ENCODE measurements at regions not wholly inside any gene's neighbourhood (a gene's known extent, or its start where the extent isn't known, plus 50 kb on each side); places are given as distances from the start of the nearest gene placed in this dataset.

GRCh38 chr4:83771113-83771705 lies 235.3 kb downstream of the GPAT3 start:
- Mint-ChIP-seq H3K36me3 (ENCODE audit: low read depth) (no peaks in the 10 kb centered on the region), H3K27me3 (ENCODE audit: low read depth) (peaks cover 22% of the 10 kb centered on the region)
- no peak for DNase-seq (ENCODE audit: low spot score)

GRCh38 chr4:83768146-83768545 lies 232.2 kb downstream of the GPAT3 start:
- no peaks in the 10 kb centered on the region for H3K36me3 Mint-ChIP-seq (ENCODE audit: low read depth)
- H3K27me3 Mint-ChIP-seq (ENCODE audit: low read depth) = peaks cover 27% of the 10 kb centered on the region
- TF ChIP-seq CTCF (IDR thresholded peaks at IDR 0.05) = no peak
- no peak overlapping the region for H3K4me3 Mint-ChIP-seq (ENCODE audit: unreplicated experiment)
- DNase-seq (ENCODE audit: low spot score) = no peak
- H3K27ac Mint-ChIP-seq (ENCODE audit: unreplicated experiment) = no peak overlapping the region
- no peaks in the 10 kb centered on the region for H3K9me3 Mint-ChIP-seq (ENCODE audit: low read depth)
- H3K4me1 Mint-ChIP-seq (ENCODE audit: low read depth) = no peaks in the 10 kb centered on the region

More at GRCh38 chr4:83771113-83771705, 235.3 kb downstream of the GPAT3 start:
- H3K4me1 Mint-ChIP-seq (ENCODE audit: low read depth) = no peaks in the 10 kb centered on the region
- TF ChIP-seq CTCF (IDR thresholded peaks at IDR 0.05) = peak; percentile 92
- H3K9me3 Mint-ChIP-seq (ENCODE audit: low read depth) = no peaks in the 10 kb centered on the region
- no peak overlapping the region for H3K4me3 Mint-ChIP-seq (ENCODE audit: unreplicated experiment)
- H3K27ac Mint-ChIP-seq (ENCODE audit: unreplicated experiment) = no peak overlapping the region

- no peaks in the 10 kb centered on the region for H3K4me1 Mint-ChIP-seq (ENCODE audit: low read depth)
- no peaks in the 10 kb centered on the region for H3K9me3 Mint-ChIP-seq (ENCODE audit: low read depth)
- no peak overlapping the region for H3K27ac Mint-ChIP-seq (ENCODE audit: unreplicated experiment)
- DNase-seq (ENCODE audit: low spot score) = no peak
- peaks cover 30% of the 10 kb centered on the region for H3K27me3 Mint-ChIP-seq (ENCODE audit: low read depth)
- no peak for TF ChIP-seq CTCF (IDR thresholded peaks at IDR 0.05)
- no peak overlapping the region for H3K4me3 Mint-ChIP-seq (ENCODE audit: unreplicated experiment)
- no peaks in the 10 kb centered on the region for H3K36me3 Mint-ChIP-seq (ENCODE audit: low read depth)
These were observed 231.2 kb downstream of the GPAT3 start for GRCh38 chr4:83767067-83767466.

GRCh38 chr4:83759611-83760010 lies 223.7 kb downstream of the GPAT3 start:
- no peak for TF ChIP-seq CTCF (IDR thresholded peaks at IDR 0.05)
- Mint-ChIP-seq H3K4me3 (ENCODE audit: unreplicated experiment) (no peak overlapping the region), H3K4me1 (ENCODE audit: low read depth) (no peaks in the 10 kb centered on the region), H3K9me3 (ENCODE audit: low read depth) (no peaks in the 10 kb centered on the region), H3K36me3 (ENCODE audit: low read depth) (no peaks in the 10 kb centered on the region), H3K27ac (ENCODE audit: unreplicated experiment) (no peak overlapping the region), H3K27me3 (ENCODE audit: low read depth) (peaks cover 10% of the 10 kb centered on the region)
- DNase-seq (ENCODE audit: low spot score) = no peak

GRCh38 chr4:83758285-83758684 lies 222.4 kb downstream of the GPAT3 start:
- Mint-ChIP-seq H3K36me3 (ENCODE audit: low read depth) (no peaks in the 10 kb centered on the region), H3K4me3 (ENCODE audit: unreplicated experiment) (no peak overlapping the region), H3K27ac (ENCODE audit: unreplicated experiment) (no peak overlapping the region), H3K27me3 (ENCODE audit: low read depth) (peaks cover 12% of the 10 kb centered on the region), H3K9me3 (ENCODE audit: low read depth) (no peaks in the 10 kb centered on the region), H3K4me1 (ENCODE audit: low read depth) (no peaks in the 10 kb centered on the region)
- no peak for TF ChIP-seq CTCF (IDR thresholded peaks at IDR 0.05)
- DNase-seq (ENCODE audit: low spot score) = no peak

Data from chondrocyte (in vitro differentiated cells).